Activated gamma-delta T cell treated with Interleukin-2 at 50 U/mL for 16 hours (primary cell): ENCODE measurements at regions not wholly inside any gene's neighbourhood (a gene's known extent, or its start where the extent isn't known, plus 50 kb on each side); places are given as distances from the start of the nearest gene placed in this dataset.

ENCODE experiments used
- DNase-seq: peaks from one replicate; pipeline ENCODE4 v3.0.0-alpha.2; 2020

- DNase-seq, result no peak
These were observed 290.8 kb upstream of the SLCO3A1 start for GRCh38 chr15:91562698-91563097.

GRCh38 chr15:91564631-91565030 is 288.9 kb upstream of the SLCO3A1 start:
- no peak for DNase-seq

GRCh38 chr15:91566141-91566540 is 287.4 kb upstream of the SLCO3A1 start:
- DNase-seq, result no peak

GRCh38 chr15:91568036-91568435 is 285.5 kb upstream of the SLCO3A1 start:
- no peak for DNase-seq

- DNase-seq, result no peak
These were observed 281.4 kb upstream of the SLCO3A1 start for GRCh38 chr15:91572110-91572509.

GRCh38 chr15:91576096-91576495 is 277.4 kb upstream of the SLCO3A1 start:
- DNase-seq, result no peak

GRCh38 chr15:91578511-91578910 is 275.0 kb upstream of the SLCO3A1 start:
- no peak for DNase-seq

GRCh38 chr15:91584895-91585294 is 268.6 kb upstream of the SLCO3A1 start:
- DNase-seq, result no peak

GRCh38 chr15:91586560-91586959 is 266.9 kb upstream of the SLCO3A1 start:
- no peak for DNase-seq

- no peak for DNase-seq
These were observed 264.1 kb upstream of the SLCO3A1 start for GRCh38 chr15:91589360-91589759.

- DNase-seq, result no peak
These were observed 260.9 kb upstream of the SLCO3A1 start for GRCh38 chr15:91592567-91592966.

GRCh38 chr15:91593067-91593466 is 260.4 kb upstream of the SLCO3A1 start:
- DNase-seq, result no peak

- DNase-seq, result no peak
These were observed 259.9 kb upstream of the SLCO3A1 start for GRCh38 chr15:91593653-91594052.

- DNase-seq, result no peak
These were observed 254.2 kb upstream of the SLCO3A1 start for GRCh38 chr15:91599261-91599660.

- no peak for DNase-seq
These were observed 250.0 kb upstream of the SLCO3A1 start for GRCh38 chr15:91603384-91604080.

- no peak for DNase-seq
These were observed 249.4 kb upstream of the SLCO3A1 start for GRCh38 chr15:91604122-91604521.

GRCh38 chr15:91605576-91605975 is 247.9 kb upstream of the SLCO3A1 start:
- no peak for DNase-seq

- no peak for DNase-seq
These were observed 244.3 kb upstream of the SLCO3A1 start for GRCh38 chr15:91609231-91609630.

- no peak for DNase-seq
These were observed 243.5 kb upstream of the SLCO3A1 start for GRCh38 chr15:91609966-91610365.

GRCh38 chr15:91611561-91612323 is 241.8 kb upstream of the SLCO3A1 start:
- no peak for DNase-seq

- DNase-seq, result no peak
These were observed 233.3 kb upstream of the SLCO3A1 start for GRCh38 chr15:91620229-91620628.

GRCh38 chr15:91622235-91622634 is 231.3 kb upstream of the SLCO3A1 start:
- DNase-seq, result no peak

- DNase-seq, result no peak
These were observed 230.7 kb upstream of the SLCO3A1 start for GRCh38 chr15:91622711-91623342.

- no peak for DNase-seq
These were observed 229.0 kb upstream of the SLCO3A1 start for GRCh38 chr15:91624353-91624968.
